ENCODE measurements at regions not wholly inside any gene's neighbourhood (a gene's known extent, or its start where the extent isn't known, plus 50 kb on each side); places are given as distances from the start of the nearest gene placed in this dataset.

GRCh38 chr5:67355120-67355713 lies 158.6 kb upstream of the CD180 start:
- H3K4me3 ChIP-seq (ENCODE audit: low read depth in 2 of 2, low read length in 1 of 2), result no peak overlapping the region
- ChIA-PET POLR2A (no interaction called here), CTCF (interaction anchor here (1.1 to 2.7 kb wide), 5 partner anchors 9 to 898 kb away, joined by 4 to 16 read pairs (median 4); no protein-coding TSS in a partner anchor)
- no peaks in the 10 kb centered on the region for H3K9me2 ChIP-seq
- no peaks in the 10 kb centered on the region for H3F3A ChIP-seq (replicated peaks; ENCODE audit: insufficient read depth)
- H3K27me3 ChIP-seq (ENCODE audit: insufficient read depth), result no peaks in the 10 kb centered on the region
- peaks cover 0 to 37% of the 10 kb centered on the region in 2 experiments; a peak in 2 of 4 replicates for H3K4me1 ChIP-seq (ENCODE audit: control insufficient read depth in 1 of 2, insufficient read depth in 2 of 2, low read depth in 1 of 2, low read length in 1 of 2)
- H3K9ac ChIP-seq, result no peak overlapping the region
- 23% methylated on average over 6 of the region's 6 CpGs for WGBS (ENCODE audit: low lambda C conversion rate)
- no peaks in the 10 kb centered on the region for H3K36me3 ChIP-seq (replicated peaks in 1 of 2; ENCODE audit: control insufficient read depth in 1 of 2, insufficient read depth in 2 of 2, low read length in 1 of 2)
- no peaks in the 10 kb centered on the region for H3K9me3 ChIP-seq
- no peaks in the 10 kb centered on the region for H3K79me2 ChIP-seq (ENCODE audit: insufficient read depth)
- peak overlapping the region in 1 of 2 experiments; percentile 76; a peak in 2 of 4 replicates for H3K27ac ChIP-seq (ENCODE audit: low read depth in 2 of 2, low read length in 1 of 2)
- DNase-seq, result peak; percentile 44
- H4K20me1 ChIP-seq (ENCODE audit: insufficient read depth), result no peaks in the 10 kb centered on the region
- H3K4me2 ChIP-seq, result no peak overlapping the region
- no peak overlapping the region for H2AFZ ChIP-seq (ENCODE audit: low read depth)
- no peak for TF ChIP-seq SMC3 (IDR thresholded peaks at IDR 0.05; ENCODE audit: low read depth, low read length)
- no peak for TF ChIP-seq EZH2phosphoT487 (IDR thresholded peaks at IDR 0.05; ENCODE audit: borderline replicate concordance, low read depth)
- TF ChIP-seq USF2 (IDR thresholded peaks at IDR 0.05; ENCODE audit: borderline replicate concordance, low read depth, low read length), result no peak
- TF ChIP-seq TAF1 (IDR thresholded peaks at IDR 0.05; ENCODE audit: borderline replicate concordance, low read depth, low read length), result no peak
- TF ChIP-seq POLR2AphosphoS5 (IDR thresholded peaks at IDR 0.05; ENCODE audit: low read depth, low read length), result no peak
- no peak for TF ChIP-seq FOXM1 (IDR thresholded peaks at IDR 0.05; ENCODE audit: low read depth)
- TF ChIP-seq, protein P1, sequence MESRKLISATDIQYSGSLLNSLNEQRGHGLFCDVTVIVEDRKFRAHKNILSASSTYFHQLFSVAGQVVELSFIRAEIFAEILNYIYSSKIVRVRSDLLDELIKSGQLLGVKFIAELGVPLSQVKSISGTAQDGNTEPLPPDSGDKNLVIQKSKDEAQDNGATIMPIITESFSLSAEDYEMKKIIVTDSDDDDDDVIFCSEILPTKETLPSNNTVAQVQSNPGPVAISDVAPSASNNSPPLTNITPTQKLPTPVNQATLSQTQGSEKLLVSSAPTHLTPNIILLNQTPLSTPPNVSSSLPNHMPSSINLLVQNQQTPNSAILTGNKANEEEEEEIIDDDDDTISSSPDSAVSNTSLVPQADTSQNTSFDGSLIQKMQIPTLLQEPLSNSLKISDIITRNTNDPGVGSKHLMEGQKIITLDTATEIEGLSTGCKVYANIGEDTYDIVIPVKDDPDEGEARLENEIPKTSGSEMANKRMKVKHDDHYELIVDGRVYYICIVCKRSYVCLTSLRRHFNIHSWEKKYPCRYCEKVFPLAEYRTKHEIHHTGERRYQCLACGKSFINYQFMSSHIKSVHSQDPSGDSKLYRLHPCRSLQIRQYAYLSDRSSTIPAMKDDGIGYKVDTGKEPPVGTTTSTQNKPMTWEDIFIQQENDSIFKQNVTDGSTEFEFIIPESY (IDR thresholded peaks at IDR 0.05; ENCODE audit: borderline replicate concordance, low read depth), result no peak
- TF ChIP-seq NFIC (IDR thresholded peaks at IDR 0.05; ENCODE audit: borderline replicate concordance), result no peak
- no peak for TF ChIP-seq MEF2A (IDR thresholded peaks at IDR 0.05; ENCODE audit: borderline replicate concordance, low read depth)
- TF ChIP-seq GATA2 (CRISPR knock-in tag; IDR thresholded peaks at IDR 0.05), result peak; percentile 84
- 0 out of 2 replicates have a peak, but pooled peaks have one; percentile 19 for TF ChIP-seq FOXJ3 (CRISPR knock-in tag; IDR thresholded peaks at IDR 0.05)
- TF ChIP-seq TCF12 (IDR thresholded peaks at IDR 0.05), result 0 out of 2 replicates have a peak, but pooled peaks have one; percentile 7
- 0 out of 2 replicates have a peak, but pooled peaks have one; percentile 5 for TF ChIP-seq PBX3 (IDR thresholded peaks at IDR 0.05)
- TF ChIP-seq RXRA (IDR thresholded peaks at IDR 0.05; ENCODE audit: borderline replicate concordance, low read depth), result no peak
- no peak for TF ChIP-seq REST (IDR thresholded peaks at IDR 0.05; ENCODE audit: low read depth, low read length)
- TF ChIP-seq RCOR1 (IDR thresholded peaks at IDR 0.05; ENCODE audit: low read length), result peak; percentile 79; the same call in 1 of the 2 replicates
- no peak for TF ChIP-seq CTCF (IDR thresholded peaks at IDR 0.05)
- no peak for TF ChIP-seq GABPA (IDR thresholded peaks at IDR 0.05; ENCODE audit: low read depth)
- TF ChIP-seq EP300 (IDR thresholded peaks at IDR 0.05; ENCODE audit: borderline replicate concordance in 1 of 2, low read depth in 1 of 2, low read length in 1 of 2), result peak in 1 of 2 experiments; percentile 82; a peak in 2 of 4 replicates
- TF ChIP-seq MXI1 (IDR thresholded peaks at IDR 0.05; ENCODE audit: low read depth, low read length), result no peak
- TF ChIP-seq CHD2 (IDR thresholded peaks at IDR 0.05; ENCODE audit: low read length, partially characterized antibody), result peak; percentile 54
- TF ChIP-seq JUND (IDR thresholded peaks at IDR 0.05), result no peak
- TF ChIP-seq IRF3 (IDR thresholded peaks at IDR 0.05; ENCODE audit: low read depth, low read length), result no peak
